ENCODE measurements at regions not wholly inside any gene's neighbourhood (a gene's known extent, or its start where the extent isn't known, plus 50 kb on each side); places are given as distances from the start of the nearest gene placed in this dataset.

DNA sequence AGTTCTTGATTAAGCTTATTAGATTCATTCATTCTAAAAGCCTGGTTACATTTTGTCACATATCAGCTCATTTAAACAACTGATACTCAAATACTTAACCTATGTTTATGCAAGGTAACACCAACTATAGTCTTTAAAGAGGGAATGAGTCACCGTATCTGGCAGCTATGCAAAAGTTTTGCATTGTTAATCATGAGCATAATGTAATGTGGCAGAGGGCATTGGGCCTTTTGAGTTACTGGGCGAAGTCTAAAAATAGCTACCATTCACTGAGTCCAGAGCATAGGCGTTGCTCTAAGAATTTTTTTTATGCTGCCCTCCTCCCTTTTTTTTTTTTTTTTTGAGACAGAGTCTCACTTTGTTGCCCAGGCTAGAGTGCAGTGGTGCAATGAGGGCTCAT lies 277.7 kb upstream of the ZNF717 start:
- Histone ChIP-seq H3K9ac (ENCODE audit: low read depth, low read length) (no peak overlapping the region), H3K36me3 (ENCODE audit: insufficient read depth, low read length) (no peaks in the 10 kb centered on the region), H3K9me3 (ENCODE audit: control insufficient read depth, insufficient read depth, low read length) (peaks cover 6% of the 10 kb centered on the region; the same call in 1 of the 2 replicates), H3K4me1 (ENCODE audit: insufficient read depth, low read length) (peaks cover 27% of the 10 kb centered on the region)

DNA sequence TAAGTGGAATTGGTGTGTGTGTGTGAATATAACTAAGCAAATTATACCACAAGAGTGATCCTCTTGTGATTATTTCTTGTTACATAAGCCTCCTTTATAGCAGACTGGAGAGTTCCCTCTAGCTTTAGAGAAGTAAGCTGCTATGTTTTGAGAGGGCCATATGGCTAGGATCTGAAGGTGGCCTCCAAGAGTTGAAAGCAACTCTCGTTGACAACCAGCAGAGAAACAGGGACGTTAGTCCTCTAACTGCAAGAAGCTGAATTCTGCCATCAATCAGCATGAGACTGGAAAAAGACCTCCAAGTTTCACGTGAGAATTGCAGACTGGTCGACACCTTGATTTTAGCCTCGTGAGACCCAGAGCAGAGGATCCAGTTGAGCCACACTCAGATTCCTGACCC lies 278.5 kb upstream of the ZNF717 start:
- Histone ChIP-seq H3K9ac (ENCODE audit: low read depth, low read length) (no peak overlapping the region; the same call in 1 of the 2 replicates), H3K36me3 (ENCODE audit: insufficient read depth, low read length) (no peaks in the 10 kb centered on the region), H3K4me1 (ENCODE audit: insufficient read depth, low read length) (peaks cover 27% of the 10 kb centered on the region), H3K9me3 (ENCODE audit: control insufficient read depth, insufficient read depth, low read length) (peaks cover 6% of the 10 kb centered on the region; the same call in 1 of the 2 replicates)

DNA sequence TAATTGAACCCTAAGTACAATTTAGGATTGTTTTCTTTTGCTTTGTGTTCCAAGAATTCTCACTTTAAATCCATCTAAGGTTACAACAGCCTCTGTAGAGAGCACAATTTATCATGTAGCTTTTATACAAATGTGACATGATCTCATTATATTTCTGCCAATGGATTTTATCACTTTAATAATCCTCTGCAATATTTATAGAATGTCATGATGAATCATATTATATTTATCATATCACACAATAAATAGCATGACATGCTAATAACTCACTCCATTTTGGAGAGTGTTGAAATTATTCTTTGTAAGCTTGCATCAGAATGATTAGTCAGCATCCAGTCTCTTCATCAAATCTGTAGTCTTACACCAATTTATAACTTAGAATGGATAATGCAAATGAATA lies 280.6 kb upstream of the ZNF717 start:
- H3K36me3 ChIP-seq (ENCODE audit: insufficient read depth, low read length) = no peaks in the 10 kb centered on the region
- peaks cover 6% of the 10 kb centered on the region; the same call in 1 of the 2 replicates for H3K9me3 ChIP-seq (ENCODE audit: control insufficient read depth, insufficient read depth, low read length)
- H3K9ac ChIP-seq (ENCODE audit: low read depth, low read length) = no peak overlapping the region
- peaks cover 27% of the 10 kb centered on the region for H3K4me1 ChIP-seq (ENCODE audit: insufficient read depth, low read length)

DNA sequence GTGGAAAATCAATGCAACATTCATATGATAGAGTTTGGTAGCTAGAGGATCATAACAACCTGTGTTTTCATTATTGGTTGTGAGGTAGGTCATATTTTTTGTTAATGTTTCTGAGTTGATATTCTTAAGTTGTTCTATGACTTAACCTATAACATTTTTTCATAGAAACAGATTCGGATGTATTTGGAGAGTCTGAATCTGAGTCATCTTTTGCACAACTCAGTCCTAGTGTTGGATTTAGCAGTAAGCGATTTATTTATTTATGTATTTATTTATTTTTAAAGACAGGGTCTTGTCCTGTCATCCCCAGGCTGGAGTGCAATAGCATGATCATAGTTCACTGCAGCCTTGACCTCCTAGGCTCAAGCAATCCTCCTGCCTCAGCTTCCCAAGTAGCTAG lies 292.8 kb upstream of the ZNF717 start:
- Histone ChIP-seq H3K4me1 (ENCODE audit: insufficient read depth, low read length) (no peaks in the 10 kb centered on the region), H3K36me3 (ENCODE audit: insufficient read depth, low read length) (peaks cover 2% of the 10 kb centered on the region; the same call in 1 of the 2 replicates), H3K9ac (ENCODE audit: low read depth, low read length) (no peak overlapping the region), H3K9me3 (ENCODE audit: control insufficient read depth, insufficient read depth, low read length) (no peaks in the 10 kb centered on the region)

DNA sequence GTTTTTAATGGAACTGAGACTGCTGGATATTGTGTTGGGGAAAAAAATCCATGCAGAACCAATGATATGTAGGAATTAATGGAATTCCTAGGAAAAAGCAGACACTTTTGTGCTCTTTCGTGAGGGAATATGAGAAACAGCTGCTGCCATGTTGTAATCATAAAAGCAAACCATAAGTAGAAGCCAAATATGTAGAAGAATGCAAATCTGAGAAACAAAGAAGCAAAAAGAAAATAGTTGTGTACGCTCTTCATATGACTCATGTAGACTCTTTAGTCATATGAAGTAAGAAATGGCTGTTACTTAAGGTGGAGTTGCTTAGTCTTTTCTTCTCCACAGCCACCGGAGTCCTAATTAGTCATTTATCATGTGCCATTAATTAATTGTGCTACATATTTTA lies 298.6 kb upstream of the ZNF717 start:
- Histone ChIP-seq H3K36me3 (ENCODE audit: insufficient read depth, low read length) (no peaks in the 10 kb centered on the region), H3K4me1 (ENCODE audit: insufficient read depth, low read length) (no peaks in the 10 kb centered on the region), H3K9ac (ENCODE audit: low read depth, low read length) (no peak overlapping the region), H3K9me3 (ENCODE audit: control insufficient read depth, insufficient read depth, low read length) (no peaks in the 10 kb centered on the region)

DNA sequence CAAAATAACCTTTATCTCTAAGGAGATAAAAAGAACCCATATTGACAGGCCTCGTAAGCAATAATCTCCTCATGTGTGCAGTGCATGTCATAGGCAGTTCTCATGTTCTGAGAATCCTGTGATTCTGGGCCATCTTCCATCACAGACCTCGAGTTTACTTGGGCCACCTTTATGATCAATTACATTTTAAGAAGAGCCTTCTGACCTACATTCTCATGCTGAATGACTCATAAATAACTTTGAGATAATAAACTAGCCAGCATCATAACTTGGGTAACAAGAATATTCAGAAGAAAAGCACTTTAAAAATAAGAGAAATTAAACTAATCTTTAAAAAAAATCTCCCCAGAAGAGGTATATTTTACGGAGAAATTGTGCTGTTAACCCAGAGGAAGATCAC lies 310.7 kb upstream of the ZNF717 start:
- peaks cover 20% of the 10 kb centered on the region for H3K4me1 ChIP-seq (ENCODE audit: insufficient read depth, low read length)
- H3K9me3 ChIP-seq (ENCODE audit: control insufficient read depth, insufficient read depth, low read length) = no peaks in the 10 kb centered on the region
- no peaks in the 10 kb centered on the region for H3K36me3 ChIP-seq (ENCODE audit: insufficient read depth, low read length)
- no peak overlapping the region for H3K9ac ChIP-seq (ENCODE audit: low read depth, low read length)

DNA sequence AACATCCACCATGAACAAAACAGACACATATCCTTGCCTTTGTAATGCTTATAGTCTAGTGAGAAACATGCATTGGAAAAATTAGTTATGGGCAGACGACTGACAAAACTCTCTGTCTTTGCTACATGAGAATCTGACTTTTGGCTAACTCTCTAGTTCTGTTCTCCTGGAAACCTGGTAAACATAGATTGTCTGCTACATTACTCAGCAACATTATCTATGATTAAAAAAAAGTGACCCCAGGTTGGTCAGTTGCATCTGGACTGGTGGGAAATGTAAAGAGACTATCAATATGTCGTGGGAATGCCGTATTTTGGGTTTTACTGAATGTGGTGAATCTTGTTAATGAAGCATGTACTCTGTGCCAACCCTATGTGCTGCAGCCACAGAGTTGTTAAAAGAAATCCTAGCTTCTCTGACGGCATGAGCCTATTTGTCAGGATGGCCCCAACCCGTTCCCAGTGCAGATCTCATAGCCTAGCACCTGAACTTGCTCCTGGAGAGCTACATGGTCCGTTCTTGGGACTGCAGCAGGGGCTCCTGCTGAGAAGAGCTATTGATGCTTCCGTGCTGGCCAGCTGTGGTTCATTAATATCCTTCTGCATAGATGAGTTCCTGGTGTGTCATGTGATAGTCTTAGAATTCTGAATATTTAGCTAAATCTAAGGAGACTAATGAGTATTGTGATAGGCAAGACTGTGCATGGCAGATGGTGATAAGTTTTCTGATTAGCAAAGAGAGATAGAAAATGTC lies 311.7 kb upstream of the ZNF717 start:
- Histone ChIP-seq H3K4me1 (ENCODE audit: insufficient read depth, low read length) (peaks cover 20% of the 10 kb centered on the region), H3K9me3 (ENCODE audit: control insufficient read depth, insufficient read depth, low read length) (no peaks in the 10 kb centered on the region), H3K36me3 (ENCODE audit: insufficient read depth, low read length) (no peaks in the 10 kb centered on the region), H3K9ac (ENCODE audit: low read depth, low read length) (no peak overlapping the region)

DNA sequence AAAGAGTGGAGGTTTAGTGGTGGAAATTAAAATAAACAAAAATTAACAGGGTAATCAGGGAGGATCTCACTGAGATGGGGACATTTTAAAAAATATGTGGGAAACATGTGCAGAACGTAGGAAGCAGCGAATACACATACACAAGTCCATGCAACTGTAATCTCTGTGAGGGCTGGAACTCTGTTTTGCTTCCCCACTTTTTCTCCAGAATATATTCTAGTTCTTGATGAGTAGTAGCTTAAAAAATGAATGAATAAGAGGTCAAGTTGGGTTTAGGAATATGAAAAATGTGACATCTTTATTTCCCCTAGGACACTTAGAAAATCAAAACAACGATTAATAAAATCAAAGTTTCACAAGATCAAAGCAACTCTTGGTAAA lies 312.2 kb upstream of the ZNF717 start:
- Histone ChIP-seq H3K36me3 (ENCODE audit: insufficient read depth, low read length) (no peaks in the 10 kb centered on the region), H3K9me3 (ENCODE audit: control insufficient read depth, insufficient read depth, low read length) (no peaks in the 10 kb centered on the region), H3K9ac (ENCODE audit: low read depth, low read length) (no peak overlapping the region), H3K4me1 (ENCODE audit: insufficient read depth, low read length) (peaks cover 20% of the 10 kb centered on the region)

DNA sequence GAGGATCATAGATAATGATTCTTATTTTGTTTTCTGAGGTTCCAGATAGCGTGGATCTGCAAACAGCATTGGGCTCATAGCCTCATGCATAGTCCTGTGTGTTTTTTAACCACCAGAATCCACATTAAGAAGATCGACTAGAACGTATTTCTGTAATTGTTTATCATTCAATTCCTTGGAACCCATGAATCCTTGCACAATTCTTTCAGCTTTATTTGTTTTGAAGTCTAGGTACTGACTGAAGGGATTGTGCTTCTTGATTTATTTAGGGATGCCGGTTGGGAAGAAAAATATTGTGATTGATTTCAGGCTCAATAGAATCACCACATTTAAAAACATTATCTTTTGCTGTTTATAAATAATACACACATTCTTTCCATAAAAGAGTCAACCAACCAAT lies 314.6 kb upstream of the ZNF717 start:
- H3K9ac ChIP-seq (ENCODE audit: low read depth, low read length) = no peak overlapping the region
- no peaks in the 10 kb centered on the region for H3K9me3 ChIP-seq (ENCODE audit: control insufficient read depth, insufficient read depth, low read length)
- H3K36me3 ChIP-seq (ENCODE audit: insufficient read depth, low read length) = no peaks in the 10 kb centered on the region
- peaks cover 10% of the 10 kb centered on the region for H3K4me1 ChIP-seq (ENCODE audit: insufficient read depth, low read length)

DNA sequence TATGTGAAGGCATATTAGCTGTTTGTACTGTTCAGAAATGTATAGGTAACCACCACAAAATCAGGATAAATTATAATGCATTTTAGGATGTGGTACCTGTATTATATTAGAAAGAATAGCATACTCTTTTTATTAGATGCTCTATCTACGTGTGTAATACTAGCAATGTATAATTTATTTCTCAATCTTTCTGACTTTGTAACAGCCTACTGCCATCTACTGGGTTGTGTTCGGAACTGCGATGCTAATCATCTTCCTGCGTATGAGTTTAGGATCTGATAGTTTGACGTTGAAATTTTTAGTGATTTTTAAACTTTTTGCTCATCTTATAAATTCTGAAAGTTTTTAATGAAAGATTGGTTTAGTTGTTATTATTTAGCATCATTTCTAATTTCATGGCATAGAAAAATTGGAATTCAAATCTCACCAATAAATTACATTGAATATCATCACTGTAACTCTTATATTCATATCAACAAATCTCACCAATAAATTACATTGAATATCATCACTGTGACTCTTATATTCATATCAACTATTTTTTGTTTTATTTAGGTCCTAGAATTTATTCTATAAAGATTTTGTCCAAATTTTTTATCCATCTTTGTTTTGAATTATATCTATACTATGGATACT lies 322.7 kb upstream of the ZNF717 start:
- Histone ChIP-seq H3K36me3 (ENCODE audit: insufficient read depth, low read length) (no peaks in the 10 kb centered on the region), H3K9me3 (ENCODE audit: control insufficient read depth, insufficient read depth, low read length) (no peaks in the 10 kb centered on the region), H3K9ac (ENCODE audit: low read depth, low read length) (no peak overlapping the region), H3K4me1 (ENCODE audit: insufficient read depth, low read length) (peaks cover 4% of the 10 kb centered on the region; the same call in 1 of the 2 replicates)

DNA sequence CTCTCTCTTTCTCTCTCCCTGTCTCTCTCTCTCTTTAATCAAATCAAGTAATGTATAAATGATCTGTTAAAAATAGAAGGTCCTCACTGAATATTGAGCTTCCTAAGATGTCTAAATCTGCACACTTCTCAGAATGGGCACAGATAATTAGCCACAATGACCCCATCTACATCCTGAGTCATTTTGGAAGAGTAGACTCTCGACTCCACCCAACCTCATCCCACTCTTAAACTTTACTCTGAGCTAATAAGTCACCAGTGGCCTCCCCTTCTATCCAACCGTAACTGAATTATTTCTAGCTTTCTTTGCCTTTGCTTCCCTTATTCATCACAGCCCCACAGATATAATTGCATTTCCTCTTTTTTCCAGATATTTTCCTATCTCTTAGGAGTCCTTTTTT lies 326.5 kb upstream of the ZNF717 start:
- peaks cover 4% of the 10 kb centered on the region; the same call in 1 of the 2 replicates for H3K4me1 ChIP-seq (ENCODE audit: insufficient read depth, low read length)
- H3K36me3 ChIP-seq (ENCODE audit: insufficient read depth, low read length) = no peaks in the 10 kb centered on the region
- H3K9me3 ChIP-seq (ENCODE audit: control insufficient read depth, insufficient read depth, low read length) = no peaks in the 10 kb centered on the region
- H3K9ac ChIP-seq (ENCODE audit: low read depth, low read length) = no peak overlapping the region

DNA sequence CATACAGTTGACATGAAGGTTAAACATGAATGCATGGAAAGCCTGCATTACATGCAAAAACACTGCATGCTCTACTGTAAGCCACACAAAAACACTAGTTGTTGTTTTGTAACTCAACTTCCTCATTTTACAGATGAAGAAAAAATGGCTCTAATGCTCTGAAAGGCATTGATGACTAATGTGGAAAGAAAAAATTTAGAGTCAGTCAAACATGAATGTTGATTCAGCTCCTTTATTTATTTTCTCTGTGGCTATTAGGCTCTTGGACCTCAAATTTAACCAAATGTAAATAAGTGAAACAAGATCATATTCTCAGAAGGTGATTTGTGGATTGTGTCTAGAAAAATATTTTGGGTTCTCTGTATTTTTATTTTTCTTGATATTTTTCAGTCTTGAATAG lies 336.7 kb upstream of the ZNF717 start:
- H3K36me3 ChIP-seq (ENCODE audit: insufficient read depth, low read length) = no peaks in the 10 kb centered on the region
- H3K4me1 ChIP-seq (ENCODE audit: insufficient read depth, low read length) = peaks cover 3% of the 10 kb centered on the region; the same call in 1 of the 2 replicates
- no peaks in the 10 kb centered on the region for H3K9me3 ChIP-seq (ENCODE audit: control insufficient read depth, insufficient read depth, low read length)
- no peak overlapping the region for H3K9ac ChIP-seq (ENCODE audit: low read depth, low read length)

DNA sequence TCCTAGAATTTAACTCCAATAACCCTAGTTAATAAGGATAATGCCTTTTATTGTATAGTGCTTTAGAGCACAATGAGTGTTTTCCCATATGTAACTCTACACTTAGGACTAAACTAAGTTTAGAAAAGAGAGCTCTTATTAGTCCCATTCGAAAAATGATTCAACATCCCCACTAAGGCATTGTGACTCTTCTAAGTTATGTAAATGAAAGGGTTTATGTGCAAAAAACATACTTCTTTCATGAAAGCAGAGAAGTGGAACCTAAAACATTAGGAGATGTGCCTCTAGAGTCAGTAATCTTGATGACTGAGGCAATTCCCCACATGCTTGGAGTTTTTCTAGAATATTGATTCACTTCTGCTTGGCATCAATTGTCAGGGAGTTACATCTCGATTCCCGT lies 344.1 kb upstream of the ZNF717 start:
- Histone ChIP-seq H3K9ac (ENCODE audit: low read depth, low read length) (no peak overlapping the region), H3K4me1 (ENCODE audit: insufficient read depth, low read length) (peaks cover 4% of the 10 kb centered on the region), H3K36me3 (ENCODE audit: insufficient read depth, low read length) (no peaks in the 10 kb centered on the region), H3K9me3 (ENCODE audit: control insufficient read depth, insufficient read depth, low read length) (no peaks in the 10 kb centered on the region)

DNA sequence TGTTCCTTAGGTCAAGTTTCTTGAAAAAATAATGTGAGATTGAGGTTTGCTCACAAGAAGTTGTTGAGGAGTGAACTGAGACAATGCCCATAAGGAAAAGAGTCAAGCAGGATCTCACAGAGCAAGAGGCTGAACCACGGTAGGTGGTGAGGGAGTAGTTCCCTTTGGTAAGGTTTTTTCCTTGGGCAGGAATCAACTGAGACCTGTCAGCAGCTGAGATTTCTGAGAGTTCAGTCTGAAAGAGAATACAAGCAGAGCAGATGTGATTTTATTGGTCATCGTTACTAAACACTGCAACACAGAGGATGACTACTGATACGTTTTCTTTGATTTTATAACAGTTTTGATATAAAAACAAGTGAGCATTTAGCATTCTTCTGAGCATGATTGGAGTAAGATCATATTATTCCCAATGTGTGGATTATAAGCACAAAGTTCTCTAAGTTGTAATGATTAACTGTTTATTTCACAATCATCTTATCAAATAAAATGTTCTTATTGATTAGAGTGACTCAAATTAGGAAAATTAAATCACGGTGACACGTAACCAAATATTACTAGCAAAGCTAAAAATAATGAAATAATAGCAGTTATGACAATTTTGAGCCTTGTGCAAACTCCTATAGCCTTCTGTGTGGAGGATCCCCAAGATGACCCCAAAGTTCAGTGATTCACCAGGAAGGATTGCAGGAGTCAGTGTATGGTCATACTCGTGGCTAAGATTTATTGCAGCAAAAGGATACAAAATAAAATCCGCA lies 346.2 kb upstream of the ZNF717 start:
- Histone ChIP-seq H3K9me3 (ENCODE audit: control insufficient read depth, insufficient read depth, low read length) (no peaks in the 10 kb centered on the region), H3K36me3 (ENCODE audit: insufficient read depth, low read length) (no peaks in the 10 kb centered on the region), H3K4me1 (ENCODE audit: insufficient read depth, low read length) (peaks cover 4% of the 10 kb centered on the region), H3K9ac (ENCODE audit: low read depth, low read length) (no peak overlapping the region)

DNA sequence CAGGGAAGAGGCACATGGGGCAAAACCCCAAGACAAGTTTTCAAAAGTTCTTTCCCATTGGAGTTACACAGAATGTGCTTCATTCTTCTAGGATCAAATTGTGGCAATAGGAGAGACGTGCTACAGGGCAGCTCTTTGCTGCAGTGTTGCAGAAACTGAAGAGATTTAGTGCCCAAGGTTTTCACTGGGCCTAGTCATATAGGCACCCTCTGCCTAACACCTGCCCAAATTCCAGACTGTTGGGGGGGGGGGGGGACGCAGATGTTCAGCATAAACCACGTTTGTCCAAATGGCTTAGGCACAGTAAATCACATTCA lies 346.8 kb upstream of the ZNF717 start:
- Histone ChIP-seq H3K9ac (ENCODE audit: low read depth, low read length) (no peak overlapping the region), H3K36me3 (ENCODE audit: insufficient read depth, low read length) (no peaks in the 10 kb centered on the region), H3K9me3 (ENCODE audit: control insufficient read depth, insufficient read depth, low read length) (no peaks in the 10 kb centered on the region), H3K4me1 (ENCODE audit: insufficient read depth, low read length) (peaks cover 4% of the 10 kb centered on the region)
